GM12878 (cell line): ENCODE measurements at regions not wholly inside any gene's neighbourhood (a gene's known extent, or its start where the extent isn't known, plus 50 kb on each side); places are given as distances from the start of the nearest gene placed in this dataset.

ENCODE experiments used
- E4F1 ChIP-seq: fragments of 450-650 bp; IDR thresholded peaks from 2 replicates; pipeline ENCODE4 v1.6.1; 2018; ENCODE audit warnings: borderline replicate concordance, mild to moderate bottlenecking; ENCODE audit not compliant: partially characterized antibody
- IRF4 ChIP-seq: IDR thresholded peaks from 2 replicates; pipeline ENCODE4 v1.6.1; 2011; ENCODE audit warnings: low read depth, low read length
- MEF2B ChIP-seq: fragments of 450-650 bp; IDR thresholded peaks from 2 replicates; pipeline ENCODE4 v1.6.1; 2018; ENCODE audit warnings: mild to moderate bottlenecking, moderate library complexity; ENCODE audit not compliant: partially characterized antibody, poor library complexity, severe bottlenecking
- MXI1 ChIP-seq: fragments of 150-350 bp; IDR thresholded peaks from 2 replicates; pipeline ENCODE4 v1.6.1; 2011; ENCODE audit warnings: low read depth, mild to moderate bottlenecking, inconsistent platforms, low read length, improper control_type of control experiment
- NFXL1 ChIP-seq: fragments of 450-650 bp; IDR thresholded peaks from 2 replicates; pipeline ENCODE4 v1.6.1; 2017; ENCODE audit warnings: antibody characterized with exemption, mild to moderate bottlenecking, borderline replicate concordance
- NR2C2 ChIP-seq: IDR thresholded peaks from 2 replicates; pipeline ENCODE4 v1.6.1; 2011; ENCODE audit warnings: borderline replicate concordance, low read depth; ENCODE audit not compliant: control insufficient read depth, insufficient read length
- NR2F1 ChIP-seq: fragments of 450-650 bp; conservative IDR thresholded peaks from 2 replicates; pipeline ENCODE4 v1.6.1; 2017; ENCODE audit warnings: mild to moderate bottlenecking
- RUNX3 ChIP-seq: IDR thresholded peaks from 2 replicates; pipeline ENCODE4 v1.6.1; 2012; ENCODE audit warnings: low read length, inconsistent platforms
- SIX5 ChIP-seq: IDR thresholded peaks from 2 replicates; pipeline ENCODE4 v1.6.1; 2011; ENCODE audit warnings: mild to moderate bottlenecking, low read depth, low read length, moderate library complexity; ENCODE audit not compliant: severe bottlenecking
- SMARCA5 ChIP-seq: fragments of 450-650 bp; IDR thresholded peaks from 2 replicates; pipeline ENCODE4 v1.6.1; 2017; ENCODE audit warnings: mild to moderate bottlenecking
- SREBF2 ChIP-seq: IDR thresholded peaks from 2 replicates; pipeline ENCODE4 v1.6.1; 2012; ENCODE audit warnings: mild to moderate bottlenecking, low read length
- STAT1 ChIP-seq: fragments of 450-650 bp; conservative IDR thresholded peaks from 2 replicates; pipeline ENCODE4 v1.6.1; 2014; ENCODE audit warnings: antibody characterized with exemption, mild to moderate bottlenecking
- SUZ12 ChIP-seq: fragments of 200-600 bp; sonication (generic); IDR thresholded peaks from one replicate; pipeline ENCODE4 v1.6.1; 2018; ENCODE audit warnings: antibody characterized with exemption, mild to moderate bottlenecking; ENCODE audit not compliant: unreplicated experiment
- ZNF207 ChIP-seq: fragments of 450-650 bp; IDR thresholded peaks from 2 replicates; pipeline ENCODE4 v1.6.1; 2014; ENCODE audit warnings: antibody characterized with exemption, mild to moderate bottlenecking, borderline replicate concordance
- TF ChIP-seq, protein P1 (sequence below): IDR thresholded peaks from 2 replicates; pipeline ENCODE4 v1.6.1; 2011; ENCODE audit warnings: borderline replicate concordance, low read depth, mild to moderate bottlenecking, moderate library complexity, low read length; ENCODE audit not compliant: insufficient read depth, poor library complexity, severe bottlenecking
- TF ChIP-seq, protein P2 (sequence below): IDR thresholded peaks from 2 replicates; pipeline ENCODE4 v1.6.1; 2012; ENCODE audit warnings: improper control_type of control experiment, low read depth, low read length; ENCODE audit not compliant: insufficient replicate concordance
- TF ChIP-seq, protein P3 (sequence below): fragments of 450-650 bp; conservative IDR thresholded peaks from 2 replicates; pipeline ENCODE4 v1.6.1; 2017; ENCODE audit warnings: mild to moderate bottlenecking, moderate library complexity

GRCh38 chr13:30112602-30113435, 194.5 kb downstream of the KATNAL1 start (continued):
- TF ChIP-seq E4F1 (no peak), SMARCA5 (peak; percentile 46; the same call in 1 of the 2 replicates), STAT1 (no peak), NR2C2 (no peak), MXI1 (0 out of 2 replicates have a peak, but pooled peaks have one; percentile 45), MEF2B (no peak), NR2F1 (no peak), IRF4 (no peak), SIX5 (no peak), SUZ12 (no peak), RUNX3 (no peak), NFXL1 (no peak), ZNF207 (no peak), SREBF2 (no peak)
- TF ChIP-seq, protein P1, sequence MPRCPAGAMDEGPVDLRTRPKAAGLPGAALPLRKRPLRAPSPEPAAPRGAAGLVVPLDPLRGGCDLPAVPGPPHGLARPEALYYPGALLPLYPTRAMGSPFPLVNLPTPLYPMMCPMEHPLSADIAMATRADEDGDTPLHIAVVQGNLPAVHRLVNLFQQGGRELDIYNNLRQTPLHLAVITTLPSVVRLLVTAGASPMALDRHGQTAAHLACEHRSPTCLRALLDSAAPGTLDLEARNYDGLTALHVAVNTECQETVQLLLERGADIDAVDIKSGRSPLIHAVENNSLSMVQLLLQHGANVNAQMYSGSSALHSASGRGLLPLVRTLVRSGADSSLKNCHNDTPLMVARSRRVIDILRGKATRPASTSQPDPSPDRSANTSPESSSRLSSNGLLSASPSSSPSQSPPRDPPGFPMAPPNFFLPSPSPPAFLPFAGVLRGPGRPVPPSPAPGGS = no peak
- TF ChIP-seq, protein P2, sequence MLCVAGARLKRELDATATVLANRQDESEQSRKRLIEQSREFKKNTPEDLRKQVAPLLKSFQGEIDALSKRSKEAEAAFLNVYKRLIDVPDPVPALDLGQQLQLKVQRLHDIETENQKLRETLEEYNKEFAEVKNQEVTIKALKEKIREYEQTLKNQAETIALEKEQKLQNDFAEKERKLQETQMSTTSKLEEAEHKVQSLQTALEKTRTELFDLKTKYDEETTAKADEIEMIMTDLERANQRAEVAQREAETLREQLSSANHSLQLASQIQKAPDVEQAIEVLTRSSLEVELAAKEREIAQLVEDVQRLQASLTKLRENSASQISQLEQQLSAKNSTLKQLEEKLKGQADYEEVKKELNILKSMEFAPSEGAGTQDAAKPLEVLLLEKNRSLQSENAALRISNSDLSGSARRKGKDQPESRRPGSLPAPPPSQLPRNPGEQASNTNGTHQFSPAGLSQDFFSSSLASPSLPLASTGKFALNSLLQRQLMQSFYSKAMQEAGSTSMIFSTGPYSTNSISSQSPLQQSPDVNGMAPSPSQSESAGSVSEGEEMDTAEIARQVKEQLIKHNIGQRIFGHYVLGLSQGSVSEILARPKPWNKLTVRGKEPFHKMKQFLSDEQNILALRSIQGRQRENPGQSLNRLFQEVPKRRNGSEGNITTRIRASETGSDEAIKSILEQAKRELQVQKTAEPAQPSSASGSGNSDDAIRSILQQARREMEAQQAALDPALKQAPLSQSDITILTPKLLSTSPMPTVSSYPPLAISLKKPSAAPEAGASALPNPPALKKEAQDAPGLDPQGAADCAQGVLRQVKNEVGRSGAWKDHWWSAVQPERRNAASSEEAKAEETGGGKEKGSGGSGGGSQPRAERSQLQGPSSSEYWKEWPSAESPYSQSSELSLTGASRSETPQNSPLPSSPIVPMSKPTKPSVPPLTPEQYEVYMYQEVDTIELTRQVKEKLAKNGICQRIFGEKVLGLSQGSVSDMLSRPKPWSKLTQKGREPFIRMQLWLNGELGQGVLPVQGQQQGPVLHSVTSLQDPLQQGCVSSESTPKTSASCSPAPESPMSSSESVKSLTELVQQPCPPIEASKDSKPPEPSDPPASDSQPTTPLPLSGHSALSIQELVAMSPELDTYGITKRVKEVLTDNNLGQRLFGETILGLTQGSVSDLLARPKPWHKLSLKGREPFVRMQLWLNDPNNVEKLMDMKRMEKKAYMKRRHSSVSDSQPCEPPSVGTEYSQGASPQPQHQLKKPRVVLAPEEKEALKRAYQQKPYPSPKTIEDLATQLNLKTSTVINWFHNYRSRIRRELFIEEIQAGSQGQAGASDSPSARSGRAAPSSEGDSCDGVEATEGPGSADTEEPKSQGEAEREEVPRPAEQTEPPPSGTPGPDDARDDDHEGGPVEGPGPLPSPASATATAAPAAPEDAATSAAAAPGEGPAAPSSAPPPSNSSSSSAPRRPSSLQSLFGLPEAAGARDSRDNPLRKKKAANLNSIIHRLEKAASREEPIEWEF = no peak
- TF ChIP-seq, protein P3, sequence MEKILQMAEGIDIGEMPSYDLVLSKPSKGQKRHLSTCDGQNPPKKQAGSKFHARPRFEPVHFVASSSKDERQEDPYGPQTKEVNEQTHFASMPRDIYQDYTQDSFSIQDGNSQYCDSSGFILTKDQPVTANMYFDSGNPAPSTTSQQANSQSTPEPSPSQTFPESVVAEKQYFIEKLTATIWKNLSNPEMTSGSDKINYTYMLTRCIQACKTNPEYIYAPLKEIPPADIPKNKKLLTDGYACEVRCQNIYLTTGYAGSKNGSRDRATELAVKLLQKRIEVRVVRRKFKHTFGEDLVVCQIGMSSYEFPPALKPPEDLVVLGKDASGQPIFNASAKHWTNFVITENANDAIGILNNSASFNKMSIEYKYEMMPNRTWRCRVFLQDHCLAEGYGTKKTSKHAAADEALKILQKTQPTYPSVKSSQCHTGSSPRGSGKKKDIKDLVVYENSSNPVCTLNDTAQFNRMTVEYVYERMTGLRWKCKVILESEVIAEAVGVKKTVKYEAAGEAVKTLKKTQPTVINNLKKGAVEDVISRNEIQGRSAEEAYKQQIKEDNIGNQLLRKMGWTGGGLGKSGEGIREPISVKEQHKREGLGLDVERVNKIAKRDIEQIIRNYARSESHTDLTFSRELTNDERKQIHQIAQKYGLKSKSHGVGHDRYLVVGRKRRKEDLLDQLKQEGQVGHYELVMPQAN = no peak
